ENCODE measurements at regions not wholly inside any gene's neighbourhood (a gene's known extent, or its start where the extent isn't known, plus 50 kb on each side); places are given as distances from the start of the nearest gene placed in this dataset.

DNA sequence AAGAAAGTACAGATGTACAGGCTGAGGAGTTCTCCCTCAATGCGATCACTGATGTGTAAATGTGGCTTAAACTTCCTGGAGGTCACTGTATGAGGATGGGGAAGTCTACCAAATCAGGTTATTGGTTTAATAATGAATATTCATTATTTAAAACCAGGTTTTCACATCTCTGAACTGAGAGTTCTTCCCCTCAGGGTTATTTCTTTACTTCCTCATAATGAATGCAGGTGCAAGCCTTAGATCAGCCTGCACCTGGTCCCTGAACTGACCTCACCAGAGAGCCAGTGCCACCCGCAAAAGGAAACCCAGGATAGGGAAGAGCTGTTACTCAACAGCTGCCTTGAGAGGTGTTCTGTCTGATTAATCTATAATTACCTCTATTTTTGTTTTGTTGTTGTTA lies 369.0 kb downstream of the EPHA4 start:
- no peak for DNase-seq

GRCh38 chr2:221203856-221204255 lies 368.2 kb downstream of the EPHA4 start:
- DNase-seq: no peak

- DNase-seq: no peak
Observed at GRCh38 chr2:221204699-221205098, 367.4 kb downstream of the EPHA4 start.

GRCh38 chr2:221205103-221205673 lies 366.9 kb downstream of the EPHA4 start:
- no peak for DNase-seq

DNA sequence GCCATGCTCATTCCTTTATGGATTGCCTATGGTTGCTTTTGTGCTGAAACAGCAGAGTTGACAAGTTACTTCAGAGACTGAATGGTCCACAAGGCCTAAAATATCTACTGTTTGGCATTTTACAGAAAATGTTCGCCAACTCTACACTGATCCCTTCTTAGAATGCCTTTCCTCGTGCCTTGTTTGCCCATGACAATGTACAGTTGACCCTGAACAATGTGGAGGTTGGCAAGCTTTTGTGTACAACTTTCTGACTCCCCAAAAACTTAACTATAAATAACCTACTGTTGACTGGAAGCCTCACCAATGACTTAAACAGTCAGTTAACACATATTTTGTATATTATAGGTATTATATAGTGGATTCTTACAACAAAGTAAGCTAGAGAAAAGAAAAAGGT lies 361.4 kb downstream of the EPHA4 start:
- no peak for DNase-seq

DNA sequence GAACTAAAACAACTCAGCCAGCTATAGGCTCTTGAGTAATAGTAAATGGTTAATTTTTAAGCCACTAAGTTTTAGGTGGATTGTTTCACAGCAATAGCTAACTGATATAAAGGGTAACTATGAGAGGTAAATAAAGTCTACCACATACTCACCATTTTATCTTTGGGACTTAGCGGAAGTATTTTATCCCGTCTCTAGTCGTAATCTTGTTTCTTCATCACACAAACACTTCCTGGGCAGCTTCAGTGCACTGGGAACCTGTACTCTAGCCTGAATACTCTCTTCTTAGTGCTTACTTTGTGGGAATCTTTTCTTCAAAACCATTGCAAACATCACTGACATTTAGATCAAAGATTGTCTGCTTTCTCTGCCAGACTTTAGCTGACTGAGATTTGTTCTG lies 360.5 kb downstream of the EPHA4 start:
- no peak for DNase-seq

- DNase-seq: no peak
Observed at GRCh38 chr2:221212105-221212504, 360.0 kb downstream of the EPHA4 start.

DNA sequence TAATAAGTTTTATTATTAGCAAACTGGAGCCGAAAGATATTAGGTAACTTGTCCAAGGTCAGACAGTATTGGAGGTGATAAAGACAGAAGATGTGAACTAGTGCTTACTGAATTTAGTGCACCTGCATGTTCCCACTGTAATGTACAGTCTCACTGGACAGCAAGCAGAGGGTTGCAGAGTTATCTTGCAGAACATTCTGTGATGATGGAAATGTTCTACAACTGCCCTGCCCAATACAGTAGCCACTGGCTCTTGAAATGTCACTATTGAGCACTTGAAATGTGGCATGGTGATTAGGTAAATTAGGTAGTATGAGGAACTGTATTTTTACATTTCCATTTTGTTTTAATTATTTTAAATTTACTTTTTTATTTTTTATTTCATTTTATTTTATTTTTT lies 356.6 kb downstream of the EPHA4 start:
- DNase-seq: no peak

DNA sequence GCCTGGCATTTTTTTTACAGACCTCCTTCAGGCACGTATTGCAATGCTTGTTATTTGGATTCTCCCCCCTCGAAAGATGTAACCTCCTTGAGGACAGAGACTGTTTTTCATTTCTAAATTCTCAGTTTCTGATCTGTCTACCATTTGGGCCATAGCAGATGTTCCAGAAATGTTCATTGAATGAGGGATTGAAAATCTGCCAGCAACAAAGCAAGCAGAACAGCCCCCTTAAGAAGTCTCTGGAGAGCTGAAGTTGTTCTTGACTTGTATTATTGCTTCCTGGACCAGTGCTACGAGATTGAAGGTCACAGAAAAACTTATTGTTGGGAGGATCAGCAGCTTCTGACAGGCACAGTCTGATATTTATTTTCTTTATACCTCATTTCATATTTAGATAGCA lies 355.5 kb downstream of the EPHA4 start:
- no peak for DNase-seq

- DNase-seq: no peak
Observed at GRCh38 chr2:221225752-221226151, 346.4 kb downstream of the EPHA4 start.

DNA sequence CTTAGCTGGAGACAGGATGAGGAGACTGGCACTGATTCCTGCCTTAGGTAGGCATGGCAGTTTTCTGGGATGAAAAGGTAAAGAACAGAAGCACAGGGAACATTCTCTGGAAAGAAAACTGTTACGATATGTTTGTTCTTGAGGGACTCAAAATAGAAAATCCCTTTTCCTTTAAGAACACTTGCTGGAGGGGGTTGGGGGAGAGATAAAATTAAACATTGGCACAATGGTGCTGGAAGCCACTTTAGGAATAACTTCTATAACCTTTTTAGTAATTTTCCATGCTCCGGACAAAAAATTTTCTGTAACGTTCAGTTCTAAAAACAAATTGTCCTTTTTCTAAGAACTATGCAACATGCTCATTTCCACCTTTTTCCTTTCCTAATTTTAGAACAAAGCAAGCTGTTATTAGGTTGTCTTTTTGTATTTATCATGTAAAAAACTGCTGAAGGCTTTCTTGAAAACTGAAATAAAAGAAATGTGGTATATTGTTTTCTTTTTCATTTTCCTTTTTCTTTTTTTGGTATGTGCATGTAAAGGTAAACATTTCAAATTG lies 343.8 kb downstream of the EPHA4 start:
- DNase-seq: no peak

- DNase-seq: no peak
Observed at GRCh38 chr2:221229099-221229498, 343.0 kb downstream of the EPHA4 start.

- no peak for DNase-seq
Observed at GRCh38 chr2:221231511-221231910, 340.6 kb downstream of the EPHA4 start.

GRCh38 chr2:221235941-221236340 lies 336.2 kb downstream of the EPHA4 start:
- DNase-seq: no peak

DNA sequence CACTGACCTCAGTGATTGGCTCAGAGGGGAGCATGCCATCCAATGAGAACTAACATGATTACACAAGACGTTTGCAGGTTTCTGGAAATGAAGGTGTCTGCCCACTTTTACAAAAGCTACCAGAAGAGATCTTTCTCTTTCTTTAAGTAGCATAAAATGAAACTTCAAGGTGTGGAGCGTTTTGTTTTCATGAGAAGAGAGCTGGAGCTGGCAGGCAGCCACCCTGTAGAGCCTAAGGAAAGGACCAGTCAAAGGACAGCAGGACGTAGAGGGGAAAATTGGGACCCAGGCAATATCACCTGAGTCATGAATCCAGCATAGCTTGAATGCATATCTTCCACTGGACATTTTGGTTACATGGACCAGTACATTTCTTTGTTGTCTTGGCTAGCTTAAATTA lies 331.0 kb downstream of the EPHA4 start:
- no peak for DNase-seq

- DNase-seq: no peak
Observed at GRCh38 chr2:221243771-221244170, 328.3 kb downstream of the EPHA4 start.

DNA sequence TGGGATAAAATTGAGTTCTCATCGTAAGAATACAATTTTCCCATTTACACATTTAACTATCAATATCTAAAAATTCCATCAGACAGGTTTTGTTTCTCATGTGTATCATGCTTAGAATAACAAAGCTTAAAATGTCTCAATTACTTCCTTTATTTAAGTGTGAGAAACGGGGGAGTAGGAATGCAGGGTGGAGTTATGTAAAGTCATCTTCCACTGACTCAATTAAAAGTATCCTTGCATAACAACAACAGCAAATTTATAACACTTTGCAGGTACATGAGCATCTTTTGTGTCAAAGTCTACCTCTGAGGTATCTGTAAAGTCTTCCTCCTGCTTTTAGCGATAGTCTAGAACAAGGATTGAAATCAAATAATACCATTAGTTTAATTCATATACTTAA lies 327.1 kb downstream of the EPHA4 start:
- no peak for DNase-seq

GRCh38 chr2:221245772-221246171 lies 326.3 kb downstream of the EPHA4 start:
- no peak for DNase-seq

- DNase-seq: no peak
Observed at GRCh38 chr2:221254299-221254698, 317.8 kb downstream of the EPHA4 start.

DNA sequence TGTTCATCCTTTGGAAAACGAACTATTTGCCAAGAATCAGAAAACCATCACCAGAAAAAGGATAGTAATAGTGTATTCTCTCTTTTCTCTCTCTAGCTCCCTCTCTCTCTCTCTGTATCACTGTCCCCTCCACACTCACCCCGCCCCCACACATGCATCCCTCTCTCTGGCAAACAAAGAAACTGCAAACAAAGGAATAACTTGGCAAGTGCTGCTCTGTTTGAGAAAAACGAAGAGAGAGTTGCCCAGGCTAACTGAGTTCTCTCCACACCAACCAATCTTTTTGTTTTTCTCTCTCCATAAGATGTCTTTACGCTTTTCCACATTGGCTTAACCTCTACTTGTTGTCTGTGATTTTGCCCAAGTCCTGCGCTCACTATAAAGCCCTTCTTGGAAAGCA lies 316.2 kb downstream of the EPHA4 start:
- DNase-seq: peak in 6 of 51 donors; percentile 0 to 21 (median 4)

DNA sequence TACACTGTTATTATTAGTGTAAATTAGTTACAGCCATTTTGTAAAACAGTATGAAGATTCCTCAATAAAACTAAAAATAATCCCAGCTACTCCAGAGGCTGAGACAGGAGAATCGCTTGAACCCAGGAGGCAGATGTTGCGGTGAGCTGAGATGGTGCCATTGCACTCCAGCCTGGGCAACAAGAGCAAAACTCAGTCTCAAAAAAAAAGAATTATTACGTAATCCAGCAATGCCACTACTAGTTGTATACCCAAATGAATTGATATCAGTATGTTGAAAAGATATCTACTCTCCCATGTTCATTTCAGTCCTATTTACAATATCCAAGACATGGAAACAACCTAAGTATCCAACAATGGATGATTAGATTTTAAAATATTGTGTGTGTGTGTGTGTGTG lies 313.6 kb downstream of the EPHA4 start:
- no peak for DNase-seq

- no peak for DNase-seq
Observed at GRCh38 chr2:221262651-221263050, 309.5 kb downstream of the EPHA4 start.

DNA sequence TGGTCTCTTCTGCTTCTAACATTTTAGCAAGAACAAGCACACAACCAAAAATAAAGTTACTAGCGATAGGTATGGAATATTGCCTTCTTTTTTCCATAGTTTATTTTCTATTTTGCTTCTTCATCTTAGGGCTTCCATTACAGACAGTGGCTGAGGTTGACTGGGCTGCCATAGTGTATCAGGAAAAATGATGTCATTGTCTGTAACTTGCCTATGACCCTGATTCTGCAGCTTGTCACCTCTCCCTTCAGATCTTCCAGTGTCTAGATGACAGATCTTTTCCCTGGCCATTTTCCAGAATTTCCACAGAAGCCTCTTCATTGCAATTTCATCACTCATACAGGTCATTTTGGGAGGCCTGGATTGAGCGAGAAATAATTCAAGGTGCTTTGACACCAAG lies 308.5 kb downstream of the EPHA4 start:
- DNase-seq: no peak

- no peak for DNase-seq
Observed at GRCh38 chr2:221264318-221264717, 307.8 kb downstream of the EPHA4 start.

Measured in hypothalamus (tissue), 51 donors.